B cell (primary cell): ENCODE measurements at regions not wholly inside any gene's neighbourhood (a gene's known extent, or its start where the extent isn't known, plus 50 kb on each side); places are given as distances from the start of the nearest gene placed in this dataset.
"Not testable (repeated sequence)": the region's sequence is repeated elsewhere in the genome, so short reads cannot be mapped to it uniquely, and the experiment has no call there.

Experiments
- EZH2 ChIP-seq: IDR thresholded peaks from 2 replicates; pipeline ENCODE4 v1.6.1; 2012; ENCODE audit warnings: borderline replicate concordance, low read depth, mild to moderate bottlenecking, moderate library complexity, low read length; ENCODE audit not compliant: insufficient read depth, poor library complexity, severe bottlenecking
- TF ChIP-seq, protein P1 (sequence below): fragments of 200-600 bp; IDR thresholded peaks from one replicate; pipeline ENCODE4 v1.8.0; 2022; ENCODE audit warnings: antibody characterized with exemption, mild to moderate bottlenecking

DNA sequence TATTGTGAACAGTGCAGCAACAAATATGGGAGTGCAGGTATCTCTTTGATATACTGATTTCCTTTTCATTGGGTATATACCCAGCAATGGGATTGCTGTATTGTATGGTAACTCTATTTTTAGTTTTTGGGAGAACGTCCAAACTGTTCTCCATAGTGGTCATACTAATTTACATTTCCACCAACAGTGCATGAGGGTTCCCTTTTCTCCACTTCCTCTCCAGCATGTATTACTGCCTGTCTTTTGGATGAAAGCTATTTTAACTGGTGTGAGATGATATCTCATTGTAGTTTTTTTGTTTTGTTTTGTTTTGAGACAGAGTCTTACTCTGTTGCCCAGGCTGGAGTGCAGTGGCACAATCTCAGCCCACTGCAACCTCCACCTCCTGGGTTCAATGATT, 52.4 kb upstream of the KCNK12 start:
- TF ChIP-seq, protein P1, sequence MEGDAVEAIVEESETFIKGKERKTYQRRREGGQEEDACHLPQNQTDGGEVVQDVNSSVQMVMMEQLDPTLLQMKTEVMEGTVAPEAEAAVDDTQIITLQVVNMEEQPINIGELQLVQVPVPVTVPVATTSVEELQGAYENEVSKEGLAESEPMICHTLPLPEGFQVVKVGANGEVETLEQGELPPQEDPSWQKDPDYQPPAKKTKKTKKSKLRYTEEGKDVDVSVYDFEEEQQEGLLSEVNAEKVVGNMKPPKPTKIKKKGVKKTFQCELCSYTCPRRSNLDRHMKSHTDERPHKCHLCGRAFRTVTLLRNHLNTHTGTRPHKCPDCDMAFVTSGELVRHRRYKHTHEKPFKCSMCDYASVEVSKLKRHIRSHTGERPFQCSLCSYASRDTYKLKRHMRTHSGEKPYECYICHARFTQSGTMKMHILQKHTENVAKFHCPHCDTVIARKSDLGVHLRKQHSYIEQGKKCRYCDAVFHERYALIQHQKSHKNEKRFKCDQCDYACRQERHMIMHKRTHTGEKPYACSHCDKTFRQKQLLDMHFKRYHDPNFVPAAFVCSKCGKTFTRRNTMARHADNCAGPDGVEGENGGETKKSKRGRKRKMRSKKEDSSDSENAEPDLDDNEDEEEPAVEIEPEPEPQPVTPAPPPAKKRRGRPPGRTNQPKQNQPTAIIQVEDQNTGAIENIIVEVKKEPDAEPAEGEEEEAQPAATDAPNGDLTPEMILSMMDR, result not testable (repeated sequence)
- TF ChIP-seq EZH2, result not testable (repeated sequence)
